Activated CD8-positive, alpha-beta memory T cell treated with anti-CD3 and anti-CD28 coated beads for 4 hours (primary cell): ENCODE measurements at regions not wholly inside any gene's neighbourhood (a gene's known extent, or its start where the extent isn't known, plus 50 kb on each side); places are given as distances from the start of the nearest gene placed in this dataset.

Experiments
- DNase-seq, 2 donors: peaks; one replicate each; pipeline ENCODE4 v3.0.0-alpha.2; 2020; ENCODE audit warnings: low read depth in 2 of 2

DNA sequence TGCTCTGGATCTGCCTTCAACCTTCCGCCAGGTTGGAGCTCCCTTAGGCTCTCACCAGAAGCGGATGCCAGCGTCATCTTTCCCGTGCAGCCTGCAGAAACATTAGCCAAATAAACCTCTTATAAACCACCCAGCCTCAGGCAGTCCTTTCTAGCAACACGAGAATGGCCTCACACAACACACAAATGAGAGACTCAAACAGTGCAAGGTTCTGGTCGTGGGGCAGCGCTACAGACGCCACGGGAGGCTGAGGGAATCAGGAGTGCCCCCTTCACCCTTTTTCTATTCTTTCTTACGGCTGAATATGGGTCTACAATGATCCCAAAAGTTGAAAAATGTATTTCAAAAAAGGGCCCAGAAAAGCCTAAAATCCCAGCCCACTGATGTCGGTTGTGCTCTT is 96.4 kb downstream of the FOXL3 start:
- DNase-seq: no peak

DNA sequence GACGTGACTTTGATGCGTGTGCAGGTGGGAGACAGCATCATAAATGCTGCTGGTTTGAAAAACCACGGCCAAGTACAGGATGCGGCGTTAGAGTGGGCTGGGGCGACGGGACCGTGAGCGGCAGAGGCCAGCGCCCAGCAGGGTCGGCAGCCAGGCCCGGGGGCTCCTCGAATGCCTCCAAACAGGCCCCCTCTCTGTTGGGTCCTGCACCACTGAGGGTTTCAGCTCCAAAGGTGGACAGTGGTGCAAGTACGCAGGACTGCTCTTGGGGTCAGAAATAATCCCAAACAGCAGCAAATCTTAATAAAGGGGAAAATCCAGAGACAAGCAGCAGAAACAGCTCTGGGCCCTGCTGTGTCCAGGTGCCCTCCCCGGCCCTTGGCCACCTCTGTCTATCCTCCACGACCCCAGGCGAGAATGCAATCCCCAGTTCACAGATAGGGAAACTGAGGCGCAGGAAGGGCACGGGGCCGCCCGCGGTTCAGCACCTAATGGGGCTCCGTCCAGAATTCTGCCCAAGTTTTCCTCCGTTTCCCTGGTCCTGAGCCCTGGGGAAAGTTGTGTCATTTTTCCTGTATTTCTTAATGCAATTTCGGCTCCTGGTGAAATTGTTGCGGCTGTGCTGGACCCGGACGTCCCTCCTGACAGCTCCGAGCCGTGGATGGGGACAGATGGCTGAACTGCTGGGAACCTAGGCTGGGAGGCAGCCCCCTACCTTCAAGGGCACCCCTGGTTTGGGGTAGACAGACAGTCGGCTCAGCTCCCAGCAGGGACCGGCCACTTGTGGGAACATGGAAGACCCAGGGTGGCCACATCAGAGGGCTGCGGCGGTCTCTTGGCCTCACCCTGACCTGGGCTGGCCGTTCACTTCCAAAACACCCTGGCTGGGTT is 97.4 kb downstream of the FOXL3 start:
- no peak for DNase-seq

DNA sequence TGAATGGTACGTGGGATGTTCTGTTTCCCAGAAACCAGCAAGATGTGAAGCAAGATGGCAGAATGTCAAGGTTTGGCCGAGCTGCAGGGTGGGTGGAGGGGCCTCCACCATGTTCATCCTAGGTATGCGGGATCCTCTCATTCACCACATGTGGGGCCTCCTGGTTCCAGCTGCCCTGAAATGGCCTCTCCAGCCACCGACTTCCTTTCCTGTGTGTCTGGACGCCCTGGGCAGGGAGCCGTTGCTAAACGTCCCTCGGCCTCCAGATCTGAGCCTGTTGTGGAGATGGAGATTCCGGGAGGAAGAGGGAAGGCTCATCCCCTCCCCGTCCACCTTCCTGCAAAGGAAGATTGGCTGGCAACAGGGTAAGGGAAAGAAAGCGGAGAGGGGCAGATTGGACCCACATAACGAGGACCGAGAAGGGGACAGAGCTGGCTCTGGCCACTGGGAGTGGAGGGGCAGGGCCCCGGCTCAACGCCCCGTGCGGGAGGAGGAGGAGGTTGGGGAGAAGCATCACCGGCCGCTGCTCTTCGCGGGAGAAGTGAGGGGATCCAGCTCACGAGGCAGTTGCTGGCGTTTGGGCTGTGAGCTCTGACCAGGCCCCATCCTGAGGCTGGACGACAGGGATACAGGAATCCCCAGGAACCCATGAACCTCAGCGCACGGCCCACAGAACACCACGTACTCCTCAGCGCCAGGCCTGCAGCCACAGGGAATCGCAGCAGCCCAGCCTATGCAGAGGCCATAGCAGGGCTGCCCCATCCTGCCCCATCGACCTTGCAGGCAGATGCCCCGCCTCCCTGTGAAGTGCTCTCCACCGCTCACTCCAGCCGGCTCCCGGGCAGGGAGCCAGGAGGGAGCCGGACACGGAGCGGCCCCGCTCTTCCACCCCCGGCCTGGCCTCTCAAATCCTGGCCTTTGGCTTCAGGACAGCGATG is 98.3 kb downstream of the FOXL3 start:
- no peak for DNase-seq

DNA sequence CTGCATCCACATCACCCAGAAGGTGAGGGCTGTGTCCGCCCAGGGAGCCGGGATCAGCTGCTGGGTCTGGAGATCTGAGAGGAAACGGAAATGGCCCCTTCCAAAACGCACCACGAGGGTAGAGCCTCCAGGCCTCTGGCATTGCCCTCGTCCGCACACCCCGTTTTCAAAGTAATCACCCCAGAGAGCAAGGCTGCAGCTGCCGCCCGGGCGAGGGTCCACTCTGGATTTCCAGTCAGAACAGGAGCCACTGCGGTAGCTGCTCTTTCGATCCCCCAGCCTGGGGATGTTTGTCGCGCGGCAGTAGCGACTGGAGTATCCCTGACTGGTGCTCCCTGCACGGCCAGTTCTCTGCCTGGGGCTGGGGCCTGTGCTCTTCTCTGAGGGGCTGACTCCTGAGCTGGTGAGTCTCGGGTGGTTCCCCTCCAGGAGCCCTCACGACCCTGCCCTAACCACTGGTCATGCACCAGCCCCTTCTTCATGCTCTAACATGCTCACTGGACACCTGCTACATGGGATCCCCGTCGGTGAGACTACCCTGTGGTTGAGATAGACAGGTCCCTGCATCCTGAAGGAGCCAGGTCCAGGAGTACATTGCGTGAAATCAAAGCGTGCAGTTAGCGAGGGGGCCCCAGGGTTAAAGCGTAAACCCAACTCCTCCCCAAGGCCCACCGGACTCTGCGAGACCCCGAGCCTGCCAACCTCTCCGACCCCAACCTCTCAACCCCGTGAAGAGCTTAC is 99.2 kb downstream of the FOXL3 start:
- DNase-seq: no peak

GRCh38 chr7:389911-390601 is 100.1 kb downstream of the FOXL3 start:
- DNase-seq: no peak

DNA sequence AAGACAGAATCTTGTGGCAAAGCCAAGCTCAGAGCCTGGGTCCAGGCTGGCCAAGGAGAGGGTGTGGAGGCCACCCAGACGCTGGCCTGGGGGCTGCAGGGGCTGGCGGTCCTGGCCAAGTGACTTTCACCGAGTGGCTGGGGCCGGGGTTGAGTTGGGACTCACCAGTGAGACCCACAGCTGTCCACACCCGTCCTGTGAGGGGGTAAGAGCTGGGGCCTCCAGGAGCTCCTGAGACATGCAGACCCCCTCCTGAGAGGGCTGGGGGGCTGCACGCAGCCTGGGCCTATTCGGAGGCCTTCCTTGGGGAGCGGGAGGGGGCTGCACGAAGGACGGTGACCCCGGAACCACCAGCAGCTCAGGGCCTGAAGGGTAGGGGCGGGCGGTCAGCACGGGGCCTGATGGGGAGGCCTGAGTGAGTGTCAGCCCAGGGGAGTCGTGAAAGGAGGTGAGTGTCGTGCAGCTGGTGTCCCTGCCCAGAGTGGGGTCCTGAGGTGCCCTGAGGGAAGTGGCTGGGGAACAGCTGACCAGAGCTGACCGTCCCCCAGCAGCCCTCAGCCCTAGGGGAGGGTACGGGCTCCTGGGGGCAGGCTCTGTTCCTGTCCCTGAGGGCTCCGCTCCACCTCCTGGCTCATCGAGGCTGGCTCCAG is 100.9 kb downstream of the FOXL3 start:
- DNase-seq: no peak

GRCh38 chr7:391411-391951 is 101.5 kb downstream of the FOXL3 start:
- DNase-seq: no peak

GRCh38 chr7:391961-392524 is 102.1 kb downstream of the FOXL3 start:
- DNase-seq: no peak

DNA sequence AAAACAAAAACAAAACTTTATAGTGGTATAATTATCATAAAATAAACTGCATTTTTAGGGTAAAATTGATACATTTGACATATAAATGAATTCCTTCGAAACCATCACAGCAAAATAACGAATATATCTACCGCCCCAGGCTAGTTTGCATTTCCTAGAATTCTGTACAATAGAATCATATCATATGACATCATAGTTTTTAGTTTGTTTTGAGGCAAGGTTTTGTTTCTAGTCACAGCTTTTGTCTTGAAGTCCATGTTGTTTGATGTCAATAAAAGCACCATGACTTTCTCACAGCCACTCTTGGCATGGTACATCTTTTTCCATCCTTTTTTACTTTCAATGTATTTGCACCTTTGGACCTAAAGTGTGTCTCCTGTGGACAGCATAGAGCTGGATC is 102.9 kb downstream of the FOXL3 start:
- no peak for DNase-seq

- no peak for DNase-seq
Observed at GRCh38 chr7:395643-396042, 105.7 kb downstream of the FOXL3 start.

DNA sequence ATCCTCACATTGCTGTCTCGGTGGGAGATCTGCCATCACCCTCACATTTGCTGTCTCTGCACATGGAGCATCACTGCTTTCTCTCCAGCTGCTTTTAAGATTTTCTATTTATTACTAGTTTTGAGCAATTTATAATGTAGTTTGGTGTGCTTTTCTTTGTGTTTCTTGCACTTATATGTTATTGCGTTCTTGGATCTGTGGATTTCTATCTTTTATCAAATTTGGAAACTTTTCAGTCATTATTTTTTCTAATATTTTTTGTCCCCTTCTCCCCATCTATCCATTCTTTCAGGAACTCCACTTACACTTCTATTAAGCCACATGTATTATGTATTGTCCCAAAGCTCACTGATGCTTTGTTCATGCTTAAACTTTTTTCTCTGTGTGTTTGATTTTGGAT is 108.9 kb downstream of the FOXL3 start:
- no peak for DNase-seq

DNA sequence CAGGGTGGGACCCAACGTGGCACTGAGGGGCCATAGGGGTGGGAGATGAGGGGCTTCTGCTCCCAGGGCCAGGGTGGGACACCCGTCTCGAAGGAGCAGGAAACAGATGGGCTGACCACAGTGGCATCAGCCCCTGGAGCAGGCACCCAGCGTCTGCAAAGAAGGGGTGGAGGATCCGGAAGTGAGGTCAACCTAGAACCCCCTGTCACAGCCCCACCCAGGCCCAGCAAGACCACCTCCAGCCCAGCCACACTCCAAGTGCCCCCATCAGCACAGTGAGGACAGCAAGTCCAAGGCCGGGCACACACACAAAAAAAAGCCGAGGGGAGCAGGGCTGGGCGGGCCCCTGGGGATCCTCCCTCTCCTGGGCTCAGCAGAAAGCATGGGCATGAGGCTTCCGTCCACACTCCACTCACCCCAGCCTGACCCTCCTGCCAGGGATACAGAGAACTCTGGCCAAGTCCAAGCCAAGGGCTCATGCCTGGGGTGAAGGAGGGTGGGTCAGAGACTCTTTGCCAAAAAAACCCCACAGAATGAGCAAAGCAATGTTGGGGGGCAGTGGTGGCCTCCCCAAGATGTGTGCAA is 111.0 kb downstream of the FOXL3 start:
- DNase-seq: no peak

- DNase-seq: no peak
Observed at GRCh38 chr7:401495-401894, 111.5 kb downstream of the FOXL3 start.

DNA sequence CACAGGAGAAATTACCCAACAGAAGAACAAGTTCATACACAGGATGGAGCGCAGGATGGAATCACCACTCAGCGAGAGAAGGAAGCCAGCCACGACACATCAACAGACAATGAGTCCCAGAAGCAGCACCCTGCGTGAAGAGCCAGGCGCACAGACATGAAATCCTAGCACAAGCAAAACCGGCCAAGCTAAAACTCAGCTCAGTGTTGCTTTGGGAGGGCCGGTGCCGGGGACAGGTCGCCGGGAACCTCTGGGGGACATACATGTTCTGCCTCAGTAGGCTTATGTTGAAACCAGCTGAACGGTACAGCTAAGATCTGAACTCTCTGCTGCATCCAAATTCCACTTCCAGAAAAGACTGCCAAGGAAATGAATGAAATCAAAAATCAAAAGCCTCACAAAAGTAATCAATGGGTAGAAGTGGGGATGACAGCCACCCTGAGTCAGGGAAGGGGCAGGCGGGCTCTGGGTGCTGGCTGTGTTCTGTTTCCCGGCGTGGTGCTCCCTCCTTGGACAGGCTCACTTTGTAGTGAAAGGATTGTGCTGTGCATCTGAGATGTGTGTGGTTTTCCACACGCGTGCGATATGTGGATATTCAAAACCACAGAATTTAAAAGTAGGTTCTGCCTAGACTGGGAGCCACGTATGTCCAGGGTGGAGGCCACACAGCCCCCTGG is 114.7 kb downstream of the PDGFA start:
- no peak for DNase-seq

GRCh38 chr7:405489-406211 is 114.0 kb downstream of the PDGFA start:
- no peak for DNase-seq

GRCh38 chr7:407721-408539 is 111.7 kb downstream of the PDGFA start:
- no peak for DNase-seq

DNA sequence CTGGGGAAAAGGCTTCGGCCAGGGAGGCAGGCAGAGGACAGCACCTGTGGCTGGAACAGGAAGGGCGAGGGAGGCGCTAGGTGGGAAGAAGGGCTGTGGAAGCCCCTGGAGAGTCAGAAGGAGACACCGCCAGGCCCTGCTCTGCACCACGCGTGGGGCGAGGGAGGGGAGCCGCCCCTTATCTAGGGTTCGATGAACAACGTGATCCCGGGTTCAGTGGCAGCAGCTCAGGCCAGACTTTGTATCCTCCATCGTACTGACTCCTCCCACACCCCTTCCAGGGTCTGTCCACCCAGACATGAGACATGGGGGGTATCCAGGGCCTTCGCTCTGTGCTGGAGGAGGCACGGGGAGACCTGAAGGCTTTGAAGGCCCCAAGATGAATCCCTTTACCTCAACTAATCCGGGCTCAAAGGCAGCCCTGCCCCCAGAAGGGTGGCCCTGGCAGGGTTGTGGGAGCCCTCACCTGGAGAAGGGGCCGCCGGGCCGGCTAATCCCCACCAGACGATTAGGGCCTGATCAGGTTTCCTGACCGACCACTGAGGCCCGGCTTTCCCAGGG is 110.8 kb downstream of the PDGFA start:
- no peak for DNase-seq
